Neutrophil (primary cell): ENCODE measurements at regions not wholly inside any gene's neighbourhood (a gene's known extent, or its start where the extent isn't known, plus 50 kb on each side); places are given as distances from the start of the nearest gene placed in this dataset.

Source experiments
- H3K27ac ChIP-seq: fragments of 200-600 bp; sonication (generic); 2 replicates; pipeline ENCODE4 v1.5.1; 2016; ENCODE audit warnings: mild to moderate bottlenecking, moderate library complexity
- H3K27me3 ChIP-seq: fragments of 200-600 bp; sonication (generic); 2 replicates; pipeline ENCODE4 v1.6.0; 2016; ENCODE audit warnings: mild to moderate bottlenecking
- H3K36me3 ChIP-seq: fragments of 200-600 bp; sonication (generic); 2 replicates; pipeline ENCODE4 v1.5.1; 2017
- H3K4me1 ChIP-seq, 2 experiments: fragments of 200-600 bp in 1 of 2; sonication (generic) in 1 of 2; 1 replicate in 1 of 2; 2 replicates in 1 of 2; pipeline versions ENCODE4 v1.5.1 to v1.6.1; 2013 to 2016; ENCODE audit warnings: low read depth in 1 of 2, low read length in 1 of 2, mild to moderate bottlenecking in 1 of 2, moderate library complexity in 1 of 2; ENCODE audit not compliant: control insufficient read depth in 1 of 2, insufficient read depth in 1 of 2
- H3K4me3 ChIP-seq, 2 experiments: fragments of 200-600 bp in 1 of 2; sonication (generic) in 1 of 2; 1 replicate in 1 of 2; 2 replicates in 1 of 2; pipeline ENCODE4 v1.5.1; 2013 to 2016; ENCODE audit warnings: low read depth in 1 of 2, low read length in 1 of 2, mild to moderate bottlenecking in 1 of 2, moderate library complexity in 1 of 2
- H3K9me3 ChIP-seq: fragments of 200-600 bp; sonication (generic); 2 replicates; pipeline ENCODE4 v1.5.1; 2016
- CTCF ChIP-seq: fragments of 200-600 bp; sonication (generic); IDR thresholded peaks from 2 replicates; pipeline ENCODE4 v1.5.1; 2016; ENCODE audit warnings: antibody characterized with exemption

GRCh38 chr9:91151718-91152095 lies 210.0 kb downstream of the AUH start:
- Histone ChIP-seq H3K36me3 (no peaks in the 10 kb centered on the region), H3K9me3 (no peaks in the 10 kb centered on the region), H3K4me3 (no peak overlapping the region), H3K4me1 (peaks cover 14 to 19% of the 10 kb centered on the region in 2 experiments), H3K27me3 (no peaks in the 10 kb centered on the region), H3K27ac (no peak overlapping the region)
- TF ChIP-seq CTCF: no peak

GRCh38 chr9:91154686-91155085 lies 207.0 kb downstream of the AUH start:
- no peak for TF ChIP-seq CTCF
- no peaks in the 10 kb centered on the region for H3K27me3 ChIP-seq
- H3K36me3 ChIP-seq: no peaks in the 10 kb centered on the region
- H3K4me1 ChIP-seq: peaks cover 0 to 11% of the 10 kb centered on the region in 2 experiments
- no peak overlapping the region for H3K4me3 ChIP-seq
- no peaks in the 10 kb centered on the region for H3K9me3 ChIP-seq
- no peak overlapping the region for H3K27ac ChIP-seq

- Histone ChIP-seq H3K27me3 (no peaks in the 10 kb centered on the region), H3K27ac (no peak overlapping the region), H3K36me3 (no peaks in the 10 kb centered on the region), H3K4me3 (no peak overlapping the region), H3K9me3 (no peaks in the 10 kb centered on the region), H3K4me1 (peaks cover 0 to 11% of the 10 kb centered on the region in 2 experiments)
- TF ChIP-seq CTCF: no peak
Measured at GRCh38 chr9:91155181-91155580, 206.5 kb downstream of the AUH start.

GRCh38 chr9:91155746-91156376 lies 205.9 kb downstream of the AUH start:
- Histone ChIP-seq H3K9me3 (no peaks in the 10 kb centered on the region), H3K27ac (no peak overlapping the region), H3K4me1 (peaks cover 0 to 4% of the 10 kb centered on the region in 2 experiments), H3K27me3 (no peaks in the 10 kb centered on the region), H3K4me3 (no peak overlapping the region), H3K36me3 (no peaks in the 10 kb centered on the region)
- no peak for TF ChIP-seq CTCF

GRCh38 chr9:91156451-91157234 lies 205.1 kb downstream of the AUH start:
- H3K27ac ChIP-seq: no peak overlapping the region
- H3K4me3 ChIP-seq: no peak overlapping the region
- no peaks in the 10 kb centered on the region for H3K9me3 ChIP-seq
- no peaks in the 10 kb centered on the region for H3K4me1 ChIP-seq
- TF ChIP-seq CTCF: no peak
- H3K36me3 ChIP-seq: no peaks in the 10 kb centered on the region
- H3K27me3 ChIP-seq: no peaks in the 10 kb centered on the region
